Kidney epithelial cell (primary cell): ENCODE measurements at regions not wholly inside any gene's neighbourhood (a gene's known extent, or its start where the extent isn't known, plus 50 kb on each side); places are given as distances from the start of the nearest gene placed in this dataset.

Experiments
- DNase-seq: peaks from one replicate; pipeline ENCODE4 v3.0.0-alpha.2; 2010; ENCODE audit warnings: low read depth
- H3K27me3 ChIP-seq: 2 replicates; pipeline ENCODE4 v1.6.0; 2011; ENCODE audit warnings: low read length; ENCODE audit not compliant: control insufficient read depth, insufficient read depth
- H3K36me3 ChIP-seq: 2 replicates; pipeline ENCODE4 v1.5.1; 2011; ENCODE audit warnings: low read length; ENCODE audit not compliant: control insufficient read depth, insufficient read depth
- H3K4me3 ChIP-seq: 2 replicates; pipeline ENCODE4 v1.5.1; 2011; ENCODE audit warnings: low read depth, mild to moderate bottlenecking, control low read depth, low read length
- TF ChIP-seq, protein P1 (sequence below): IDR thresholded peaks from 2 replicates; pipeline ENCODE4 v1.5.1; 2011; ENCODE audit warnings: mild to moderate bottlenecking, moderate library complexity, low read length, control low read depth, inconsistent platforms; ENCODE audit not compliant: insufficient read depth, poor library complexity, severe bottlenecking

- no peaks in the 10 kb centered on the region for H3K36me3 ChIP-seq
- no peak overlapping the region for H3K4me3 ChIP-seq
- TF ChIP-seq, protein P1, sequence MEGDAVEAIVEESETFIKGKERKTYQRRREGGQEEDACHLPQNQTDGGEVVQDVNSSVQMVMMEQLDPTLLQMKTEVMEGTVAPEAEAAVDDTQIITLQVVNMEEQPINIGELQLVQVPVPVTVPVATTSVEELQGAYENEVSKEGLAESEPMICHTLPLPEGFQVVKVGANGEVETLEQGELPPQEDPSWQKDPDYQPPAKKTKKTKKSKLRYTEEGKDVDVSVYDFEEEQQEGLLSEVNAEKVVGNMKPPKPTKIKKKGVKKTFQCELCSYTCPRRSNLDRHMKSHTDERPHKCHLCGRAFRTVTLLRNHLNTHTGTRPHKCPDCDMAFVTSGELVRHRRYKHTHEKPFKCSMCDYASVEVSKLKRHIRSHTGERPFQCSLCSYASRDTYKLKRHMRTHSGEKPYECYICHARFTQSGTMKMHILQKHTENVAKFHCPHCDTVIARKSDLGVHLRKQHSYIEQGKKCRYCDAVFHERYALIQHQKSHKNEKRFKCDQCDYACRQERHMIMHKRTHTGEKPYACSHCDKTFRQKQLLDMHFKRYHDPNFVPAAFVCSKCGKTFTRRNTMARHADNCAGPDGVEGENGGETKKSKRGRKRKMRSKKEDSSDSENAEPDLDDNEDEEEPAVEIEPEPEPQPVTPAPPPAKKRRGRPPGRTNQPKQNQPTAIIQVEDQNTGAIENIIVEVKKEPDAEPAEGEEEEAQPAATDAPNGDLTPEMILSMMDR = no peak
- no peak for DNase-seq
- H3K27me3 ChIP-seq = no peaks in the 10 kb centered on the region
These were observed 1067.9 kb downstream of the BRINP3 start for GRCh38 chr1:189409774-189410173.

- TF ChIP-seq, protein P1 = no peak
- H3K4me3 ChIP-seq = no peak overlapping the region
- no peaks in the 10 kb centered on the region for H3K27me3 ChIP-seq
- H3K36me3 ChIP-seq = no peaks in the 10 kb centered on the region
- DNase-seq = no peak
These were observed 1052.8 kb downstream of the BRINP3 start for GRCh38 chr1:189424746-189425331.

DNA sequence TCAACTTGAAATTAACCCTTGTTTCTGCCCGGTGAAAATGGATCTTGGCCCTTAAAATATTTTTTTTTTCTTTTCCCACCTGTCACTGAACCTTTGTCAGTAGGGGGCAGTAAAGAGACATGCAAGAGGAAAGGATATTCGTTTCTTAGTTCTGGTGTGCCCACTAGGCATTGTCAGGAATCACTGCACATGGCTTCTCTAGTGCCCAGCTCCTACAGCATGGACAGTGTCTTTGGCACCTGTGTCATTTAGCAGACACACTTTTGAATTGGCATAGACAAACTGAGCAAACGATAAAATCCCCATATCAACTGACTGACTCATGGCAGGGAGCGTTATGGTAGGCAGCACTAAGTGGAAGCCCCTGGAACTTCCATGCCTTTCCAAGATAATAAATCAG is 1048.1 kb downstream of the BRINP3 start:
- peak; percentile 5 for DNase-seq
- TF ChIP-seq, protein P1 = peak; percentile 64
- Histone ChIP-seq H3K36me3 (no peaks in the 10 kb centered on the region), H3K27me3 (no peaks in the 10 kb centered on the region), H3K4me3 (no peak overlapping the region)

GRCh38 chr1:189431447-189431846 is 1046.2 kb downstream of the BRINP3 start:
- TF ChIP-seq, protein P1 = no peak
- peak; percentile 16 for DNase-seq
- no peaks in the 10 kb centered on the region for H3K27me3 ChIP-seq
- no peak overlapping the region for H3K4me3 ChIP-seq
- H3K36me3 ChIP-seq = no peaks in the 10 kb centered on the region

- H3K4me3 ChIP-seq = no peak overlapping the region
- DNase-seq = no peak
- TF ChIP-seq, protein P1 = no peak
- H3K36me3 ChIP-seq = no peaks in the 10 kb centered on the region
- no peaks in the 10 kb centered on the region for H3K27me3 ChIP-seq
These were observed 1044.9 kb downstream of the BRINP3 start for GRCh38 chr1:189432753-189433152.

- TF ChIP-seq, protein P1 = no peak
- no peak for DNase-seq
- Histone ChIP-seq H3K36me3 (no peaks in the 10 kb centered on the region), H3K4me3 (no peak overlapping the region), H3K27me3 (no peaks in the 10 kb centered on the region)
These were observed 1043.2 kb downstream of the BRINP3 start for GRCh38 chr1:189434461-189434860.
